ENCODE measurements at regions not wholly inside any gene's neighbourhood (a gene's known extent, or its start where the extent isn't known, plus 50 kb on each side); places are given as distances from the start of the nearest gene placed in this dataset.

GRCh38 chr1:209064850-209065706, 518.4 kb upstream of the CAMK1G start (continued):
- TF ChIP-seq NANOG (IDR thresholded peaks at IDR 0.05; ENCODE audit: borderline replicate concordance): no peak
- TF ChIP-seq, protein P1, sequence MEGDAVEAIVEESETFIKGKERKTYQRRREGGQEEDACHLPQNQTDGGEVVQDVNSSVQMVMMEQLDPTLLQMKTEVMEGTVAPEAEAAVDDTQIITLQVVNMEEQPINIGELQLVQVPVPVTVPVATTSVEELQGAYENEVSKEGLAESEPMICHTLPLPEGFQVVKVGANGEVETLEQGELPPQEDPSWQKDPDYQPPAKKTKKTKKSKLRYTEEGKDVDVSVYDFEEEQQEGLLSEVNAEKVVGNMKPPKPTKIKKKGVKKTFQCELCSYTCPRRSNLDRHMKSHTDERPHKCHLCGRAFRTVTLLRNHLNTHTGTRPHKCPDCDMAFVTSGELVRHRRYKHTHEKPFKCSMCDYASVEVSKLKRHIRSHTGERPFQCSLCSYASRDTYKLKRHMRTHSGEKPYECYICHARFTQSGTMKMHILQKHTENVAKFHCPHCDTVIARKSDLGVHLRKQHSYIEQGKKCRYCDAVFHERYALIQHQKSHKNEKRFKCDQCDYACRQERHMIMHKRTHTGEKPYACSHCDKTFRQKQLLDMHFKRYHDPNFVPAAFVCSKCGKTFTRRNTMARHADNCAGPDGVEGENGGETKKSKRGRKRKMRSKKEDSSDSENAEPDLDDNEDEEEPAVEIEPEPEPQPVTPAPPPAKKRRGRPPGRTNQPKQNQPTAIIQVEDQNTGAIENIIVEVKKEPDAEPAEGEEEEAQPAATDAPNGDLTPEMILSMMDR (conservative IDR thresholded peaks at IDR 0.05; ENCODE audit: low read depth in 2 of 2): no peak

DNA sequence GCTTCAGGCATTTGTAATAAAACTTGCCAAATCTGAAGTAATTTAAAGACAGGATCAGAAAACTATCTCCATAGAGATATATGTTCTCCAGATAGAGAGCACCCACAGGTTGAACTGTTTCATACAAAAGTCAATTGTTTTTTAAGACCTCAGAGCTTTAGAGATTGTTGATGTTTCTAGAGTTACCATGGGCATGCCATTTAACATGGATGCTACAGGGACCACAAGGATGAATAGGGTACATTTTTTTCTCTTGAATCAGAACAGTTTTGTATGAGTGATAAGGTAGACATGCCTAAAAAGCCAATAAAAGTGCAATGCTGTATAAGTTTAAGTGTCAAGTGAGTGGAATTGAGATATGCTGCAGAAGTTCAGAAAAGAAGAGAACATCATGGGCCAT, 511.0 kb upstream of the CAMK1G start:
- H3K9me2 ChIP-seq (ENCODE audit: insufficient read depth): no peaks in the 10 kb centered on the region
- no peaks in the 10 kb centered on the region; the same call in 2 of the 3 replicates for H3K9me3 Mint-ChIP-seq
- H3K4me1 ChIP-seq (ENCODE audit: insufficient read depth): no peaks in the 10 kb centered on the region
- H3K4me3 Mint-ChIP-seq: no peak overlapping the region
- no peaks in the 10 kb centered on the region for H3K27me3 ChIP-seq (ENCODE audit: insufficient read depth)
- no peak overlapping the region for H2AFZ ChIP-seq
- no peak overlapping the region for H3K4me2 ChIP-seq
- no peaks in the 10 kb centered on the region for H3K4me1 Mint-ChIP-seq
- H3K27me3 Mint-ChIP-seq (ENCODE audit: insufficient read depth, low read depth, poor library complexity): peaks cover 1% of the 10 kb centered on the region
- no peaks in the 10 kb centered on the region for H3K36me3 ChIP-seq (ENCODE audit: insufficient read depth)
- no peaks in the 10 kb centered on the region for H3K36me3 Mint-ChIP-seq (ENCODE audit: low read depth)
- no peak overlapping the region for H3K27ac Mint-ChIP-seq
- H3F3A ChIP-seq (replicated peaks; ENCODE audit: low read depth): no peaks in the 10 kb centered on the region
- DNase-seq (ENCODE audit: low spot score) (no peak), ATAC-seq (no peak)
- no peak overlapping the region for H3K27ac ChIP-seq (ENCODE audit: low read depth)
- H3K79me2 ChIP-seq (replicated peaks; ENCODE audit: insufficient read depth): no peaks in the 10 kb centered on the region
- H3K4me3 ChIP-seq: no peak overlapping the region
- TF ChIP-seq STAT1 (IDR thresholded peaks at IDR 0.05; ENCODE audit: unreplicated experiment) (no peak), ZNF331 (CRISPR knock-in tag; IDR thresholded peaks at IDR 0.05; ENCODE audit: low read depth) (no peak), JUNB (IDR thresholded peaks at IDR 0.05; ENCODE audit: unreplicated experiment) (no peak)
- TF ChIP-seq, protein P2, sequence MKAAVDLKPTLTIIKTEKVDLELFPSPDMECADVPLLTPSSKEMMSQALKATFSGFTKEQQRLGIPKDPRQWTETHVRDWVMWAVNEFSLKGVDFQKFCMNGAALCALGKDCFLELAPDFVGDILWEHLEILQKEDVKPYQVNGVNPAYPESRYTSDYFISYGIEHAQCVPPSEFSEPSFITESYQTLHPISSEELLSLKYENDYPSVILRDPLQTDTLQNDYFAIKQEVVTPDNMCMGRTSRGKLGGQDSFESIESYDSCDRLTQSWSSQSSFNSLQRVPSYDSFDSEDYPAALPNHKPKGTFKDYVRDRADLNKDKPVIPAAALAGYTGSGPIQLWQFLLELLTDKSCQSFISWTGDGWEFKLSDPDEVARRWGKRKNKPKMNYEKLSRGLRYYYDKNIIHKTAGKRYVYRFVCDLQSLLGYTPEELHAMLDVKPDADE (IDR thresholded peaks at IDR 0.05): no peak
- TF ChIP-seq, protein P1 (conservative IDR thresholded peaks at IDR 0.05; ENCODE audit: low read depth in 2 of 2): no peak
- H4K20me1 ChIP-seq (replicated peaks; ENCODE audit: insufficient read depth): no peaks in the 10 kb centered on the region

DNA sequence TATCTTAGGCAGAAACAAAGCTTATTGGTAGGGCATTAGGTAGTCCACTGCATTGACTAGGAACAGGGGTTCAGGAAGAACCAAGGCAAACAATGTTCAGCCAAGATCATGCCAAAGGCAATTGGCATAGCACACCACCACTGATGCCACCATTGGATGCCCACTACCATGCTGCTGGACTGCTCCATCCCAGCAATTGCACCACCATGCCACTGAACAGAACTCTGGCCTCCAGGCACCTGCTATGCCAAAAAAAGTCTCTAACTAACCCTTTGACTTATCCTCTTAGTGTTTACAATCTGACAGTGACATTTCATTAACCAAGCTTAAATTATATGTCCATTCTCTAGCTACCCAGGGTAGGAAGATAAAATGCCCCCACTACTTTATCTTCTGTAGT, 509.6 kb upstream of the CAMK1G start:
- Histone ChIP-seq H4K20me1 (replicated peaks; ENCODE audit: insufficient read depth) (no peaks in the 10 kb centered on the region), H3K9me2 (ENCODE audit: insufficient read depth) (no peaks in the 10 kb centered on the region), H3K4me3 (no peak overlapping the region), H2AFZ (no peak overlapping the region), H3F3A (replicated peaks; ENCODE audit: low read depth) (no peaks in the 10 kb centered on the region), H3K4me1 (ENCODE audit: insufficient read depth) (no peaks in the 10 kb centered on the region), H3K27ac (ENCODE audit: low read depth) (no peak overlapping the region), H3K36me3 (ENCODE audit: insufficient read depth) (no peaks in the 10 kb centered on the region), H3K4me2 (no peak overlapping the region), H3K27me3 (ENCODE audit: insufficient read depth) (no peaks in the 10 kb centered on the region), H3K79me2 (replicated peaks; ENCODE audit: insufficient read depth) (no peaks in the 10 kb centered on the region)
- ATAC-seq: no peak
- DNase-seq (ENCODE audit: low spot score): no peak
- no peaks in the 10 kb centered on the region; the same call in 2 of the 3 replicates for H3K9me3 Mint-ChIP-seq
- no peak for TF ChIP-seq ZNF331 (CRISPR knock-in tag; IDR thresholded peaks at IDR 0.05; ENCODE audit: low read depth)
- TF ChIP-seq, protein P2 (IDR thresholded peaks at IDR 0.05): no peak
- TF ChIP-seq, protein P1 (conservative IDR thresholded peaks at IDR 0.05; ENCODE audit: low read depth in 2 of 2): no peak
- TF ChIP-seq EZH2phosphoT487 (IDR thresholded peaks at IDR 0.05; ENCODE audit: unreplicated experiment): no peak
- no peak for TF ChIP-seq JUNB (IDR thresholded peaks at IDR 0.05; ENCODE audit: unreplicated experiment)
- no peak for TF ChIP-seq EZH2 (IDR thresholded peaks at IDR 0.05; ENCODE audit: low read depth, unreplicated experiment)
- H3K27me3 Mint-ChIP-seq (ENCODE audit: insufficient read depth, low read depth, poor library complexity): peaks cover 1% of the 10 kb centered on the region
- no peak overlapping the region for H3K27ac Mint-ChIP-seq
- H3K4me3 Mint-ChIP-seq: no peak overlapping the region
- H3K4me1 Mint-ChIP-seq: no peaks in the 10 kb centered on the region; the same call in 2 of the 3 replicates
- no peaks in the 10 kb centered on the region for H3K36me3 Mint-ChIP-seq (ENCODE audit: low read depth)

All from GM23338 (cell line).